NT2/D1 (cell line): ENCODE measurements at regions not wholly inside any gene's neighbourhood (a gene's known extent, or its start where the extent isn't known, plus 50 kb on each side); places are given as distances from the start of the nearest gene placed in this dataset.

ENCODE experiments used
- DNase-seq: peaks from one replicate; pipeline ENCODE4 v3.0.0-alpha.2; 2011; ENCODE audit warnings: low read depth, low spot score
- H3K27me3 ChIP-seq: 2 replicates; pipeline ENCODE4 v1.6.0; 2011; ENCODE audit warnings: mild to moderate bottlenecking; ENCODE audit not compliant: insufficient read length, insufficient read depth
- H3K36me3 ChIP-seq: 2 replicates; pipeline ENCODE4 v1.6.1; 2011; ENCODE audit warnings: mild to moderate bottlenecking, low read length, mixed read lengths; ENCODE audit not compliant: insufficient read depth, insufficient read length
- H3K4me1 ChIP-seq: 2 replicates; pipeline ENCODE4 v1.5.1; 2011; ENCODE audit not compliant: insufficient read depth, insufficient read length
- H3K4me3 ChIP-seq: 2 replicates; pipeline ENCODE4 v1.5.1; 2011; ENCODE audit warnings: low read depth; ENCODE audit not compliant: insufficient read length
- H3K9ac ChIP-seq: 2 replicates; pipeline ENCODE4 v1.6.0; 2011; ENCODE audit warnings: low read depth; ENCODE audit not compliant: insufficient read length
- H3K9me3 ChIP-seq: 2 replicates; pipeline ENCODE4 v1.5.1; 2011; ENCODE audit warnings: mild to moderate bottlenecking, low read length; ENCODE audit not compliant: insufficient read depth
- SUZ12 ChIP-seq: IDR thresholded peaks from 2 replicates; pipeline ENCODE4 v1.6.1; 2011; ENCODE audit not compliant: insufficient read length, insufficient read depth; ENCODE audit errors: extremely low read depth
- YY1 ChIP-seq: IDR thresholded peaks from 2 replicates; pipeline ENCODE4 v1.6.1; 2011; ENCODE audit not compliant: insufficient read length, insufficient read depth
- ZNF274 ChIP-seq: IDR thresholded peaks from 2 replicates; pipeline ENCODE4 v1.6.1; 2011; ENCODE audit warnings: mild to moderate bottlenecking, low read depth, low read length

- Histone ChIP-seq H3K9ac (no peak overlapping the region), H3K9me3 (no peaks in the 10 kb centered on the region), H3K4me1 (no peaks in the 10 kb centered on the region), H3K27me3 (no peaks in the 10 kb centered on the region), H3K4me3 (no peak overlapping the region), H3K36me3 (no peaks in the 10 kb centered on the region)
- DNase-seq = no peak
- TF ChIP-seq SUZ12 (no peak), YY1 (no peak), ZNF274 (no peak)
Observed at GRCh38 chr2:66696886-66697285, 262.0 kb downstream of the MEIS1 start.

- no peaks in the 10 kb centered on the region for H3K36me3 ChIP-seq
- H3K9ac ChIP-seq = no peak overlapping the region
- H3K4me1 ChIP-seq = no peaks in the 10 kb centered on the region
- DNase-seq = no peak
- H3K27me3 ChIP-seq = no peaks in the 10 kb centered on the region
- no peaks in the 10 kb centered on the region for H3K9me3 ChIP-seq
- no peak for TF ChIP-seq YY1
- no peak for TF ChIP-seq SUZ12
- no peak for TF ChIP-seq ZNF274
- no peak overlapping the region for H3K4me3 ChIP-seq
Observed at GRCh38 chr2:66697366-66697765, 262.4 kb downstream of the MEIS1 start.

- H3K9me3 ChIP-seq = no peaks in the 10 kb centered on the region
- no peaks in the 10 kb centered on the region for H3K27me3 ChIP-seq
- H3K4me1 ChIP-seq = no peaks in the 10 kb centered on the region
- H3K9ac ChIP-seq = no peak overlapping the region
- no peak overlapping the region for H3K4me3 ChIP-seq
- no peak for TF ChIP-seq SUZ12
- no peak for TF ChIP-seq YY1
- TF ChIP-seq ZNF274 = no peak
- no peak for DNase-seq
- H3K36me3 ChIP-seq = no peaks in the 10 kb centered on the region
Observed at GRCh38 chr2:66698091-66698490, 263.2 kb downstream of the MEIS1 start.

GRCh38 chr2:66698576-66699239, 263.8 kb downstream of the MEIS1 start:
- Histone ChIP-seq H3K4me1 (no peaks in the 10 kb centered on the region), H3K27me3 (no peaks in the 10 kb centered on the region), H3K9me3 (no peaks in the 10 kb centered on the region), H3K9ac (no peak overlapping the region), H3K4me3 (no peak overlapping the region), H3K36me3 (no peaks in the 10 kb centered on the region)
- no peak for DNase-seq
- no peak for TF ChIP-seq ZNF274
- TF ChIP-seq SUZ12 = no peak
- TF ChIP-seq YY1 = no peak

GRCh38 chr2:66699416-66699792, 264.5 kb downstream of the MEIS1 start:
- Histone ChIP-seq H3K4me3 (no peak overlapping the region), H3K27me3 (no peaks in the 10 kb centered on the region)
- no peak for DNase-seq

GRCh38 chr2:66699793-66700676, 265.1 kb downstream of the MEIS1 start:
- Histone ChIP-seq H3K27me3 (no peaks in the 10 kb centered on the region), H3K9ac (no peak overlapping the region), H3K4me1 (no peaks in the 10 kb centered on the region), H3K36me3 (no peaks in the 10 kb centered on the region), H3K4me3 (no peak overlapping the region), H3K9me3 (no peaks in the 10 kb centered on the region)
- no peak for DNase-seq
- TF ChIP-seq YY1 = no peak
- TF ChIP-seq ZNF274 = no peak
- TF ChIP-seq SUZ12 = no peak

More at GRCh38 chr2:66699416-66699792, 264.5 kb downstream of the MEIS1 start:
- H3K4me1 ChIP-seq = no peaks in the 10 kb centered on the region
- TF ChIP-seq YY1 (no peak), SUZ12 (no peak), ZNF274 (no peak)
- H3K9me3 ChIP-seq = no peaks in the 10 kb centered on the region
- H3K36me3 ChIP-seq = no peaks in the 10 kb centered on the region
- no peak overlapping the region for H3K9ac ChIP-seq

- Histone ChIP-seq H3K9me3 (no peaks in the 10 kb centered on the region), H3K4me1 (no peaks in the 10 kb centered on the region), H3K27me3 (no peaks in the 10 kb centered on the region), H3K36me3 (no peaks in the 10 kb centered on the region), H3K9ac (no peak overlapping the region), H3K4me3 (no peak overlapping the region)
- no peak for DNase-seq
- TF ChIP-seq ZNF274 (no peak), YY1 (no peak), SUZ12 (no peak)
Observed at GRCh38 chr2:66700677-66701066, 265.7 kb downstream of the MEIS1 start.
